HepG2 (cell line): ENCODE measurements at regions not wholly inside any gene's neighbourhood (a gene's known extent, or its start where the extent isn't known, plus 50 kb on each side); places are given as distances from the start of the nearest gene placed in this dataset.

ENCODE experiments used
- MBD4 ChIP-seq: IDR thresholded peaks from 2 replicates; pipeline ENCODE4 v1.6.1; 2012; ENCODE audit warnings: low read length, inconsistent platforms, borderline replicate concordance
- ZSCAN30 ChIP-seq: sonication (generic); formaldehyde crosslinking; IDR thresholded peaks from 2 replicates; pipeline ENCODE4 v1.5.0; 2020; ENCODE audit warnings: mild to moderate bottlenecking, missing genetic modification reagents

GRCh38 chrX:124256216-124256615 lies 76.2 kb upstream of the TEX13D start:
- TF ChIP-seq MBD4, result no peak
- TF ChIP-seq ZSCAN30 (CRISPR knock-in tag), result no peak
